Left colon (tissue), 2 donors: ENCODE measurements at regions not wholly inside any gene's neighbourhood (a gene's known extent, or its start where the extent isn't known, plus 50 kb on each side); places are given as distances from the start of the nearest gene placed in this dataset.

Source experiments
- ATAC-seq: fragments of 200-7000 bp; cut with Tn5 transposase; one replicate; pipeline ENCODE4 v1.9.1; 2020; ENCODE audit warnings: mild to moderate bottlenecking, moderate library complexity
- DNase-seq, 2 donors: peaks; one replicate each; pipeline ENCODE4 v3.0.0-alpha.2; 2020
- intact Hi-C, 2 donors: fragments of 100-400 bp; cut with DNase I in 1 of 2; cut with micrococcal nuclease in 1 of 2; formaldehyde crosslinking; loops; one replicate each; pipeline versions ENCODE4 v1.11.2 to v1.14.0; 2022; cut with DNase I, micrococcal nuclease
- donor health status: DM: no; HTN: no; CAD: no.
- donor health status: DM: yes; HTN: yes; CAD: no.

GRCh38 chr1:219806642-219807041, 121.7 kb downstream of the SLC30A10 start:
- ATAC-seq, result no peak
- intact Hi-C loops, result no loop called here

GRCh38 chr1:219806020-219806419, 122.3 kb downstream of the SLC30A10 start:
- DNase-seq (no peak), ATAC-seq (no peak)
- intact Hi-C loops, result no loop called here

More at GRCh38 chr1:219806642-219807041, 121.7 kb downstream of the SLC30A10 start:
- no peak for DNase-seq

- intact Hi-C loops, result no loop called here
- DNase-seq (no peak), ATAC-seq (no peak)
Measured at GRCh38 chr1:219805191-219805590, 123.2 kb downstream of the SLC30A10 start.

GRCh38 chr1:219801156-219801820, 127.1 kb downstream of the SLC30A10 start:
- DNase-seq (no peak), ATAC-seq (no peak)
- intact Hi-C loops, result no loop called here

- ATAC-seq, result no peak
- no peak for DNase-seq
- intact Hi-C loops, result no loop called here
Measured at GRCh38 chr1:219798283-219799030, 129.9 kb downstream of the SLC30A10 start.

- no peak for DNase-seq
- no peak for ATAC-seq
- intact Hi-C loops, result no loop called here
Measured at GRCh38 chr1:219797683-219798082, 130.7 kb downstream of the SLC30A10 start.

- intact Hi-C loops, result no loop called here
- no peak for DNase-seq
- ATAC-seq, result no peak
Measured at GRCh38 chr1:219797009-219797408, 131.3 kb downstream of the SLC30A10 start.

GRCh38 chr1:219795363-219795917, 132.9 kb downstream of the SLC30A10 start:
- no peak for ATAC-seq
- intact Hi-C loops, result no loop called here
- no peak for DNase-seq

- no peak for DNase-seq
Measured at GRCh38 chr1:219794085-219794743, 134.1 kb downstream of the SLC30A10 start.

GRCh38 chr1:219792337-219793021, 135.9 kb downstream of the SLC30A10 start:
- DNase-seq, result no peak
- no peak for ATAC-seq
- intact Hi-C loops, result no loop called here

More at GRCh38 chr1:219794085-219794743, 134.1 kb downstream of the SLC30A10 start:
- intact Hi-C loops, result no loop called here
- ATAC-seq, result no peak

GRCh38 chr1:219791766-219792165, 136.6 kb downstream of the SLC30A10 start:
- DNase-seq (no peak), ATAC-seq (no peak)
- intact Hi-C loops, result no loop called here

GRCh38 chr1:219790834-219791615, 137.3 kb downstream of the SLC30A10 start:
- intact Hi-C loops, result no loop called here
- ATAC-seq (no peak), DNase-seq (no peak)

- intact Hi-C loops, result no loop called here
- ATAC-seq, result no peak
Measured at GRCh38 chr1:219788700-219789099, 139.7 kb downstream of the SLC30A10 start.

GRCh38 chr1:219788091-219788490, 140.3 kb downstream of the SLC30A10 start:
- ATAC-seq (no peak), DNase-seq (no peak)
- intact Hi-C loops, result no loop called here

More at GRCh38 chr1:219788700-219789099, 139.7 kb downstream of the SLC30A10 start:
- no peak for DNase-seq

- intact Hi-C loops, result no loop called here
- DNase-seq (no peak), ATAC-seq (no peak)
Measured at GRCh38 chr1:219784660-219785381, 143.5 kb downstream of the SLC30A10 start.

GRCh38 chr1:219783605-219784235, 144.6 kb downstream of the SLC30A10 start:
- DNase-seq, result no peak
- intact Hi-C loops, result no loop called here
- no peak for ATAC-seq

- intact Hi-C loops, result no loop called here
- DNase-seq (no peak), ATAC-seq (no peak)
Measured at GRCh38 chr1:219782929-219783328, 145.4 kb downstream of the SLC30A10 start.
